ENCODE measurements at regions not wholly inside any gene's neighbourhood (a gene's known extent, or its start where the extent isn't known, plus 50 kb on each side); places are given as distances from the start of the nearest gene placed in this dataset.
A peak's percentile ranks its signal among the peaks of the same experiment; 100 is the strongest.
"Not testable (repeated sequence)": the region's sequence is repeated elsewhere in the genome, so short reads cannot be mapped to it uniquely, and the experiment has no call there.

- POLR2A ChIA-PET (ENCODE audit: low non-redundant PET) = no interaction called here
- BruUV-seq (replicated peaks) = no TSS peak
- CTCF ChIA-PET = no interaction called here
These were observed 117.9 kb upstream of the SPATA31C2 start for GRCh38 chr9:88256216-88256615.

GRCh38 chr9:88255806-88256205 lies 117.5 kb upstream of the SPATA31C2 start:
- H3K4me3 ChIP-seq (ENCODE audit: low read depth, low read length, poor library complexity, severe bottlenecking); H3K27ac ChIP-seq (ENCODE audit: low read depth, low read length, poor library complexity, severe bottlenecking); CTCF ChIA-PET; intact Hi-C loops (cut with micrococcal nuclease; ENCODE audit: unreplicated experiment); BruUV-seq (replicated peaks); H3K27me3 ChIP-seq (replicated peaks; ENCODE audit: insufficient read depth, low read depth, low read length, poor library complexity); H3K9me3 ChIP-seq (ENCODE audit: low read depth, low read length, poor library complexity, severe bottlenecking); H3K36me3 ChIP-seq (ENCODE audit: insufficient read depth, low read length, poor library complexity, severe bottlenecking); POLR2A ChIA-PET (ENCODE audit: low non-redundant PET); H3K4me1 ChIP-seq (ENCODE audit: insufficient read depth, low read length, poor library complexity, severe bottlenecking): not testable (repeated sequence)
- peak; percentile 43 for DNase-seq (ENCODE audit: low spot score)

More at GRCh38 chr9:88256216-88256615, 117.9 kb upstream of the SPATA31C2 start:
- Histone ChIP-seq H3K27me3 (replicated peaks; ENCODE audit: insufficient read depth, low read depth, low read length, poor library complexity) (no peaks in the 10 kb centered on the region), H3K27ac (ENCODE audit: low read depth, low read length, poor library complexity, severe bottlenecking) (no peak overlapping the region), H3K4me3 (ENCODE audit: low read depth, low read length, poor library complexity, severe bottlenecking) (no peak overlapping the region), H3K36me3 (ENCODE audit: insufficient read depth, low read length, poor library complexity, severe bottlenecking) (no peaks in the 10 kb centered on the region), H3K9me3 (ENCODE audit: low read depth, low read length, poor library complexity, severe bottlenecking) (peaks cover 10% of the 10 kb centered on the region), H3K4me1 (ENCODE audit: insufficient read depth, low read length, poor library complexity, severe bottlenecking) (peaks cover 6% of the 10 kb centered on the region)
- DNase-seq (ENCODE audit: low spot score) = no peak
- intact Hi-C loops (cut with micrococcal nuclease; ENCODE audit: unreplicated experiment) = no loop called here
- TF ChIP-seq EZH2 (IDR thresholded peaks at IDR 0.05; ENCODE audit: borderline replicate concordance, low read depth, low read length, poor library complexity, severe bottlenecking) (no peak), CTCF (conservative IDR thresholded peaks at IDR 0.05; ENCODE audit: low read depth, low read length) (no peak)

- ChIA-PET CTCF (no interaction called here), POLR2A (ENCODE audit: low non-redundant PET) (no interaction called here)
- no peaks in the 10 kb centered on the region for H3K36me3 ChIP-seq (ENCODE audit: insufficient read depth, low read length, poor library complexity, severe bottlenecking)
- no peaks in the 10 kb centered on the region for H3K27me3 ChIP-seq (replicated peaks; ENCODE audit: insufficient read depth, low read depth, low read length, poor library complexity)
- H3K4me1 ChIP-seq (ENCODE audit: insufficient read depth, low read length, poor library complexity, severe bottlenecking) = no peaks in the 10 kb centered on the region
- no peak for TF ChIP-seq EZH2 (IDR thresholded peaks at IDR 0.05; ENCODE audit: borderline replicate concordance, low read depth, low read length, poor library complexity, severe bottlenecking)
- TF ChIP-seq CTCF (conservative IDR thresholded peaks at IDR 0.05; ENCODE audit: low read depth, low read length) = no peak
- no peak overlapping the region for H3K4me3 ChIP-seq (ENCODE audit: low read depth, low read length, poor library complexity, severe bottlenecking)
- no TSS peak for BruUV-seq (replicated peaks)
- no peak for DNase-seq (ENCODE audit: low spot score)
- intact Hi-C loops (cut with micrococcal nuclease; ENCODE audit: unreplicated experiment) = no loop called here
- no peak overlapping the region for H3K27ac ChIP-seq (ENCODE audit: low read depth, low read length, poor library complexity, severe bottlenecking)
- H3K9me3 ChIP-seq (ENCODE audit: low read depth, low read length, poor library complexity, severe bottlenecking) = peaks cover 10% of the 10 kb centered on the region
These were observed 113.6 kb upstream of the SPATA31C2 start for GRCh38 chr9:88251903-88252302.

- ChIA-PET CTCF (interaction anchor here (0.6 kb wide), 1 partner anchor 341 kb away, joined by 3 read pairs; no protein-coding TSS in a partner anchor), POLR2A (ENCODE audit: low non-redundant PET) (no interaction called here)
- H3K4me3 ChIP-seq (ENCODE audit: low read depth, low read length, poor library complexity, severe bottlenecking) = no peak overlapping the region
- no peaks in the 10 kb centered on the region for H3K27me3 ChIP-seq (replicated peaks; ENCODE audit: insufficient read depth, low read depth, low read length, poor library complexity)
- BruUV-seq (replicated peaks) = no TSS peak
- no peaks in the 10 kb centered on the region for H3K36me3 ChIP-seq (ENCODE audit: insufficient read depth, low read length, poor library complexity, severe bottlenecking)
- no peak for DNase-seq (ENCODE audit: low spot score)
- TF ChIP-seq CTCF (conservative IDR thresholded peaks at IDR 0.05; ENCODE audit: low read depth, low read length) (no peak), EZH2 (IDR thresholded peaks at IDR 0.05; ENCODE audit: borderline replicate concordance, low read depth, low read length, poor library complexity, severe bottlenecking) (no peak)
- H3K27ac ChIP-seq (ENCODE audit: low read depth, low read length, poor library complexity, severe bottlenecking) = no peak overlapping the region
- no peaks in the 10 kb centered on the region for H3K4me1 ChIP-seq (ENCODE audit: insufficient read depth, low read length, poor library complexity, severe bottlenecking)
- H3K9me3 ChIP-seq (ENCODE audit: low read depth, low read length, poor library complexity, severe bottlenecking) = no peaks in the 10 kb centered on the region
- intact Hi-C loops (cut with micrococcal nuclease; ENCODE audit: unreplicated experiment) = no loop called here
These were observed 105.5 kb upstream of the SPATA31C2 start for GRCh38 chr9:88243736-88244135.
